GM10248 (cell line): ENCODE measurements at regions not wholly inside any gene's neighbourhood (a gene's known extent, or its start where the extent isn't known, plus 50 kb on each side); places are given as distances from the start of the nearest gene placed in this dataset.
"Not testable (repeated sequence)": the region's sequence is repeated elsewhere in the genome, so short reads cannot be mapped to it uniquely, and the experiment has no call there.

Source experiments
- CTCF ChIA-PET: fragments of 300-600 bp; sonication (Branson Sonifier 250); formaldehyde crosslinking; extraction: SDS; loops from one replicate; lab custom pipeline; 2021; ENCODE audit warnings: antibody characterized with exemption; lab: Yijun Ruan, JAX
- POLR2A ChIA-PET: fragments of 350-650 bp; sonication (Branson Sonifier 250); formaldehyde crosslinking; extraction: SDS; loops from one replicate; lab custom pipeline; 2020; ENCODE audit warnings: antibody characterized with exemption; lab: Yijun Ruan, JAX
- DNase-seq: peaks from one replicate; pipeline ENCODE4 v3.0.0; 2012; ENCODE audit errors: extremely low spot score

GRCh38 chr1:83218036-83218716 lies 780.8 kb downstream of the TTLL7 start:
- CTCF ChIA-PET, DNase-seq, POLR2A ChIA-PET: not testable (repeated sequence)

- POLR2A ChIA-PET, DNase-seq, CTCF ChIA-PET: not testable (repeated sequence)
Measured at GRCh38 chr1:83214317-83214716, 784.6 kb downstream of the TTLL7 start.

DNA sequence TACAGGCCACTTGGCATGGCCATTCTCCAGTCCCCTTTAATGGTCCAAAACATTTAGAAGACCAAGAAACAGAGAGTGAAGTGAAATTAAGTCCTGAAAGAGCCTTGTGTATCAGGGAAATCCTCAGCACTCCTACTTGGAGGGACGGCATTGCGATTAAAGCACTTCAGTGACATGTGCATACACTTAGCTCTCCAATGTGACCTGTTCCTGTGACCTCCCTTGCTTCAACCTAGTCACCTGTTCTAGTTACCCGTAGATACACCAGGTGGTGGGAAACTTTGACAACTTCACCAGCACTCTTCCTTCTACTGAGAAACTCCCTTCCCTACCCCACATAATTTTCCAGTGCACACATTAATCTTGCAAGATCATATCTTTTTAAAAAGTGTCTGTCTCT lies 785.3 kb downstream of the TTLL7 start:
- DNase-seq, POLR2A ChIA-PET, CTCF ChIA-PET: not testable (repeated sequence)

- POLR2A ChIA-PET, CTCF ChIA-PET, DNase-seq: not testable (repeated sequence)
Measured at GRCh38 chr1:83212033-83212432, 786.9 kb downstream of the TTLL7 start.

DNA sequence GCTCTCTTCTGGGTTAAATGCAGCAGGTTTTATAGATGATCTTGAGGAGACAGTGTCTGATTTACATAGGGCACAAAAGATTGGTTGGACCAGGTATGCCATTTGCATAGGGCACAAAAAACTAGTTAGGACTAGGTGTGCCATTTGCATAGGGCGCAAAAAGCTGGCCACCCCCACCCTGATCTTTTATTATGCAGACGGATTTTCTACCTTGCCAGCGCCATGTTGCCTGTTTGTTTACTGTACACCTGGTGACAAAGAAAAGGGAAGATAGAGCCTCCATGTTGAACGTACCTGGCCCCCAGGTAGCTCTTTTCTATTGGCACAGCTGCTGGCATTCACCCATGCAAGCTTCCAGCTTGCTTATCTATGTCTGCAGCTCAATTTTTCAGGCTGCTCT lies 790.4 kb downstream of the TTLL7 start:
- DNase-seq, POLR2A ChIA-PET, CTCF ChIA-PET: not testable (repeated sequence)

DNA sequence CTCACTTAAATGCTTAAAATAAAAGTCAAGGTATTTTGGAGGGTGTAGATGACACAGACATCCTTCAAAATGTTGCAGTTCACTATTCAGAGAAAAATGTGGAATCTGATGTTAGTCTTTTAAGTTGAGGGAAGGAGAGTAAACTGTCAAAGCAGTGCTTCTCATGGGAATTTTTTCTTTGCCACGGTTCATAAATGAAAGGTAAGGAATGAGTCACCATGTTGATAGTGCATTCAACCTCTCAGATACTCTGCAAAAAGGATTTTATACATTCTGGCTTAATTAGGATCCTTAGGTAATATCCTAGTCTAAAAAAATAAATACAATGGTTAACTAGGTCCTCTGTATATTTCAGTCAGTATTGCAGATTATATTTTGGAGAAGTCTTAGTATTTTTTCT lies 804.3 kb downstream of the TTLL7 start:
- POLR2A ChIA-PET, CTCF ChIA-PET, DNase-seq: not testable (repeated sequence)

- CTCF ChIA-PET, DNase-seq, POLR2A ChIA-PET: not testable (repeated sequence)
Measured at GRCh38 chr1:83182033-83182728, 816.8 kb downstream of the TTLL7 start.

DNA sequence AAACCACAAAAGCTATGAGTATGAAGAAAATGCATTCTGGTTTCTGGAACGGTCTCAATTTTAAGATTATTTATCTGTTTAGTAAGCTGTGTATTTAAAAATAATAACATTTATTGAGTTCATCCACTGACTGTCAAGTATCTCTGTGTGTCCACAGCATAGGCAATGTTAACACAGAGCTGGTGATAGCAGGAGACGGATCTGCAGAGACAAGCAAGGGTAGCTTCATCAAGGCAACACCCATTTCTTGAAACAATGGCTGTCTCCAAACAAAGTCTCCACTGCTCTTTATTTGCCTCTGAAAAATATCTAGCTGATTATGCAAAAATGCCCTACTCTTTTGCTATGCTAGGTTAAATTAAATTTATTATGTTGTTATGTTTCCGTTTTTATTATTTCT lies 818.3 kb downstream of the TTLL7 start:
- DNase-seq, POLR2A ChIA-PET, CTCF ChIA-PET: not testable (repeated sequence)

GRCh38 chr1:83167634-83168033 lies 831.3 kb downstream of the TTLL7 start:
- POLR2A ChIA-PET, DNase-seq, CTCF ChIA-PET: not testable (repeated sequence)

- POLR2A ChIA-PET, CTCF ChIA-PET, DNase-seq: not testable (repeated sequence)
Measured at GRCh38 chr1:83163879-83164475, 835.0 kb downstream of the TTLL7 start.

GRCh38 chr1:83158924-83159323 lies 840.0 kb downstream of the TTLL7 start:
- CTCF ChIA-PET, POLR2A ChIA-PET, DNase-seq: not testable (repeated sequence)

DNA sequence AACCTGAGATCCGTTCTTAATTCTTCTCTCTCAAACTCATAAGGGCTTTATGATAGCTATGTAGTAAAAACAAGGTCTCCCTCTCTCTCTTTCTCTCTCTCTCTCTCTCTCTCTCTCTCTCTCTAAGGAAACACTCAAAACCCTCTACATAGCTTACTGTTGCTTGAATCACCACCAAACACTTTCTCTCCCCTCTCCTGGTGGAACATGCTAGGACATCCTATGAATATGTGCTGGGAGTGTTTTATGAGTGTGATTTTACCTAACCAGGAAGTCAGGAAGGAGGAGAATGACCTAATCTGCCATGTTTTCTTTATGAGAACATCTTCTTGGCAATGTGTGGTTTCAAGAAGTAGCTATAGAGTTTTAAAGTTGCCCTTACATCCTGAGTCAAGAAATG lies 844.6 kb downstream of the TTLL7 start:
- POLR2A ChIA-PET, DNase-seq, CTCF ChIA-PET: not testable (repeated sequence)

GRCh38 chr1:83151167-83151898 lies 847.6 kb downstream of the TTLL7 start:
- CTCF ChIA-PET, DNase-seq, POLR2A ChIA-PET: not testable (repeated sequence)

- DNase-seq, CTCF ChIA-PET, POLR2A ChIA-PET: not testable (repeated sequence)
Measured at GRCh38 chr1:83150479-83150878, 848.5 kb downstream of the TTLL7 start.

DNA sequence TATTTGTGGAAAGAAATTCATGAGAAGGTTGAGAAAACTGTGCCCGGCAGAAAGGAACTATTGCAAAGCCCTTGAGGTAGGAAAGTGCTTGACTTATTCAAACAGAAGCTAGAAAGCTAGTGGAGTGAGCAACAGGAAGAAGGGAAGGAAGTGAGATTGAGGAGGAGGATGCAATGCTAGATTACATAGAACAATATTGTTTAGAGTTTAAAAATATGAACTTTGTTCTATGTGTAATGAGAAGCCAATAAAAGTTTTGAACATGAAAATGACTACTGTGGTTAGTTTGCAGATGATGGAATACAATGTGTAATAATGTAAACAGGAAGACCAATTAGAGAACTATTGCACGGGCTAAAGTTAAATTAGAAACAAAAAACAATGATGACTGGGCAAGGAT lies 853.1 kb downstream of the TTLL7 start:
- DNase-seq, CTCF ChIA-PET, POLR2A ChIA-PET: not testable (repeated sequence)

- CTCF ChIA-PET, POLR2A ChIA-PET, DNase-seq: not testable (repeated sequence)
Measured at GRCh38 chr1:83142802-83143201, 856.1 kb downstream of the TTLL7 start.

- DNase-seq, CTCF ChIA-PET, POLR2A ChIA-PET: not testable (repeated sequence)
Measured at GRCh38 chr1:83135524-83136157, 863.3 kb downstream of the TTLL7 start.
